Activated naive CD8-positive, alpha-beta T cell treated with anti-CD3 and anti-CD28 coated beads for 36 hours (primary cell): ENCODE measurements at regions not wholly inside any gene's neighbourhood (a gene's known extent, or its start where the extent isn't known, plus 50 kb on each side); places are given as distances from the start of the nearest gene placed in this dataset.
"Not testable (repeated sequence)": the region's sequence is repeated elsewhere in the genome, so short reads cannot be mapped to it uniquely, and the experiment has no call there.

Experiments
- DNase-seq: peaks from one replicate; pipeline ENCODE4 v3.0.0; 2021
- H3K27ac Mint-ChIP-seq: one replicate; pipeline ENCODE4 v1.8.0; 2022; ENCODE audit warnings: mild to moderate bottlenecking, moderate library complexity, mixed read lengths
- H3K27me3 Mint-ChIP-seq: one replicate; pipeline ENCODE4 v1.8.0; 2022; ENCODE audit warnings: mild to moderate bottlenecking, mixed read lengths
- H3K36me3 Mint-ChIP-seq: one replicate; pipeline ENCODE4 v1.8.0; 2021; ENCODE audit warnings: mild to moderate bottlenecking, mixed read lengths
- H3K4me1 Mint-ChIP-seq: one replicate; pipeline ENCODE4 v1.8.0; 2021; ENCODE audit warnings: mixed read lengths
- H3K4me3 Mint-ChIP-seq: one replicate; pipeline ENCODE4 v1.8.0; 2022; ENCODE audit warnings: mild to moderate bottlenecking, moderate library complexity, mixed read lengths
- H3K9me3 Mint-ChIP-seq: one replicate; pipeline ENCODE4 v1.8.0; 2022; ENCODE audit warnings: mixed read lengths

DNA sequence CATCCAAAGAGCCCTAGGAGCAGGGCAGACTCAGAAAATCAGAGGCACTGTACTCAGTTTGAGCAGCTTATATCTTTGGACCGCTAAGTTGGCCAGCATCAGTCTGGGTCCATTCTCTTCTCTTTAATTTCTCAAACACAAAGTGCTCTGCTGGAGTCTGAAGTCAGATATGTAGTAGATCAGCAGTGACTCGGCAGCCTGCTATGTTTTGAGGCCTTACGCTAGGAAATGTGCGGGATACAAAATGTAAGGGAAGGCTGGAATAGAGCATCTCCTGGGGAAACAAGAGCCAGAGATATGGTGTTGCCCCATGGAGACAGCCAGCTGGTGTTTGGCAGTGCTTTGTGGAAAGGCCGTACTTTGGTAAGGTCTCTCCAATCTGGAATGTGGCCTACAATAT lies 60.6 kb upstream of the VKORC1L1 start:
- H3K4me3 Mint-ChIP-seq, result no peak overlapping the region
- H3K27ac Mint-ChIP-seq, result no peak overlapping the region
- H3K36me3 Mint-ChIP-seq, result peaks cover 9% of the 10 kb centered on the region
- no peaks in the 10 kb centered on the region for H3K27me3 Mint-ChIP-seq
- peaks cover 2% of the 10 kb centered on the region for H3K4me1 Mint-ChIP-seq
- no peak for DNase-seq
- H3K9me3 Mint-ChIP-seq, result no peaks in the 10 kb centered on the region

DNA sequence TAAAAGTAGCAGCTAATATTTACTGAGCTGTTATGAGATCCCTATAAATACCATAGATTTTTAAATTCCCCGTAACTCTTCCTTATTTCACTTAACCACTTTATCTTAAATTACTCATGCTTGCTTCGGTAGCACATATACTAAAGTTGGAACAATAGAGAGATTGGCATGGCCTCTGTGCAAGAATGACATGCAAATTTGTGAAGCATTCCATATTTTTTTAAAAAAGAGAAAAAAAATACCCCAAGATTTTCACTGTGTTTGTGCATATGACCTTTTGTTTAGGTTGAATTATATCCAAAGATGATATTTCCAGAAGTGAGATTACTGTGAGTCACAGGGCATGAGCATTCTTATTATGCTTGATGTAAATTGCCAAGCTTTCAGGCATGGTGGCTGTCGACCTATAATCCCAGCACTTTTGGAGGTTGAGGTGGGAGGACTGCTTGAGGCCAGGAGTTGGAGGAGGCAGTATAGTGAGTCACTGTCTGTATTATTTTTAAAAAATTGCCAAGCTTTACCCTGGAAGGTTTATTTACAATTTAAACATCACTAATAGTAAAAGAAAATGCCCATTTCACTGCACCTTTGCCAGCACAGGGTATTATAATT lies 58.2 kb upstream of the VKORC1L1 start:
- not testable (repeated sequence) for H3K9me3 Mint-ChIP-seq, H3K27ac Mint-ChIP-seq, H3K27me3 Mint-ChIP-seq, H3K36me3 Mint-ChIP-seq, DNase-seq, H3K4me1 Mint-ChIP-seq, H3K4me3 Mint-ChIP-seq

DNA sequence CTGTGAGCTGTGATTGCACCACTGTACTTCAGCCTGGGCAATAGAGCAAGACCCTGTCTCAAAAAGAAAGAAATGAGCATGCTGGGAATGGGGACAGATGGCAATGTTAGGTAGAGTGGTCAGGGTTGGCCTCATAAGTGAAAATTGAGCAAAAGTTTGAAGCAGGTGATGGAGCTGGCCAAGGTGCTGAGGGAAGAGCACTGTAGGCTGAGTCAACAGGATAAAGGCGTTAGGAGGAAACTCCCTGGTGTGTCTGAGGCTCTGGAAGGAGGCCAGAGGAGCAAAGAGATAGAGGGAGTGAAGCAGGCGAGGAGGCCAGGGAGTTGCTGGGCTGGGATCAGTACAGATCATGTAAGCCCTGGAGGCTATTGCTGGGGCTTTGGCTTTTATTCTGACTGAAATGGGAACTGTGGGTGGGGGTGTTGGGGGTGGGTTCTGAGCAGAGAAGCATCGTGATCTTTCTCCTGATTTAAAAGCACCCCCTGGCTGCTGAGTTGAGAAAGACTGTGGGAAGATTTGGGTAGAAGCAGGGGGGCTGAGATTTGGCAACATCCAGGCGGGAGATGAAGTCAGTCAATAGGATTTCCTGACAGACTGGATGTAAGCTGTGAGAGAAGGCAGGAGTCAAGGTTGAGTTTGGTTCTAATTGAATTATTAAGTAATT lies 52.5 kb upstream of the VKORC1L1 start:
- no peaks in the 10 kb centered on the region for H3K27me3 Mint-ChIP-seq
- no peak overlapping the region for H3K4me3 Mint-ChIP-seq
- H3K9me3 Mint-ChIP-seq, result no peaks in the 10 kb centered on the region
- peaks cover 3% of the 10 kb centered on the region for H3K36me3 Mint-ChIP-seq
- no peak overlapping the region for H3K27ac Mint-ChIP-seq
- H3K4me1 Mint-ChIP-seq, result no peaks in the 10 kb centered on the region
- DNase-seq, result no peak
